ENCODE measurements at regions not wholly inside any gene's neighbourhood (a gene's known extent, or its start where the extent isn't known, plus 50 kb on each side); places are given as distances from the start of the nearest gene placed in this dataset.
"Not testable (repeated sequence)": the region's sequence is repeated elsewhere in the genome, so short reads cannot be mapped to it uniquely, and the experiment has no call there.

DNA sequence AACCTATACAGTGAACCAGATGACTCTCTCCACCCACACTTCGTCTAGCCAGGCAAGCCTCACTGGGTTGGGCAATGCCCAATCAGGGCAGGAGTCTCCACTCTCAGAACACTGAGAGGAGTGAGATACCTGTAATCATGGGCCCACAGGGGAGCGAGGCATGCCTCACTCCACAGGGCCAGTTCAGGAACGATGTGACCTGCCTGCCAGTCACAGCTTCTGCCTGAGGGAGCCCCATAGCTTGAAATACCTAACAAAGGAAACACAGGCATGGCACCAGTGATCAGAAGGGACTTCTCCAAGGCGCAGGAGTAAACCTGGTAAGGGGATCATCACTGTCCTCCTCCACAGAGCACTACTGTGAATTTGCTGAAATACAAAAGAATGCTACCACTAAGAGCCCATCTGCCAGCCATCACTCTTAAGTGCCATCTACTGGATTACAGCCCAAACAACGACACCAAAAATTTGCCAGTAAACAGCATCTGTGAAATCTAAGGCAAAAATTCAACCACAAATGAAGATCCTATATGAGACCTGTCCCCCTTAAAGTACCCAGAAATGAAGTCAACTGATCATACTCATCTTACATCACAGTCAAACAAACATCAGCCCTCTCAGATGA, 689.9 kb upstream of the SEMA6D start:
- no peak for DNase-seq

- DNase-seq, result no peak
Measured at GRCh38 chr15:47035475-47036406, 681.6 kb upstream of the SEMA6D start.

- DNase-seq, result no peak
Measured at GRCh38 chr15:47037003-47037402, 680.3 kb upstream of the SEMA6D start.

- no peak for DNase-seq
Measured at GRCh38 chr15:47039225-47039624, 678.1 kb upstream of the SEMA6D start.

DNA sequence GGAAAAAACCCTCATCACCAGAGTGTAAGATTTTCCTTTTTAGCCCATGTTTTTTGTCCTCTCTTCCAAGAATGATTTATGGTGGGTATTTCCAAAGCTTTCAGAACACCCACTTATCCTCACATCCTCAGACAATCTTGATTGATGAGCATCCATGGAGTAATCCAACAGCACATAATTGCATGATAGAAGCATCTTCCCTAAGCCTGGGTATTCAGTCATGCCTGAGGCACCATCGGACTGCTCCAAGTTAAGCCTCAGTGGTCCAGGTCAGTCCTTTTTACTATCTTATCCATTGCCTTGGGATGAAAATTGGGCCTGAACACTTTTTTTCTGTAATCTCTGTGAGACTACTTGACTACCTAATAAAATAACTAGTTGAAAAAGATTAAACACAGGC, 676.0 kb upstream of the SEMA6D start:
- no peak for DNase-seq

DNA sequence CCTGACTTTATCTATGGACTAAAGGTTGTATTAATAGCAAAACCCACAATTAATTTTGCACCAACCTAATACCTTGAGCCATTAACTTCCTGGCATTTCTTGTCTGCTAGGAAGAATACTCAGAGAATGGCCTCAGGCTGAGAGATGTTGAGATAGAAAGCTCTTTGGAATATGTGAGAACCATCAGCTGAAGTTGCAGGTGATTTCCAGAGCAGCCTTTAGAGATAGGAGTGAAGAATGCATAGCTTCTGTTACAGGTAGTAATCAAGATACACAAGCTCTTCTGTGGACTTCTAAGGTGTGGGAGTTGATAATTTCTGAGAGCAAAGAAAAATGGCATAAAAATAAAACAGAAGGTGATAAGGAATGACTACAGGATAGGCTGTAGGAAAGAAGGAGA, 669.3 kb upstream of the SEMA6D start:
- not testable (repeated sequence) for DNase-seq

DNA sequence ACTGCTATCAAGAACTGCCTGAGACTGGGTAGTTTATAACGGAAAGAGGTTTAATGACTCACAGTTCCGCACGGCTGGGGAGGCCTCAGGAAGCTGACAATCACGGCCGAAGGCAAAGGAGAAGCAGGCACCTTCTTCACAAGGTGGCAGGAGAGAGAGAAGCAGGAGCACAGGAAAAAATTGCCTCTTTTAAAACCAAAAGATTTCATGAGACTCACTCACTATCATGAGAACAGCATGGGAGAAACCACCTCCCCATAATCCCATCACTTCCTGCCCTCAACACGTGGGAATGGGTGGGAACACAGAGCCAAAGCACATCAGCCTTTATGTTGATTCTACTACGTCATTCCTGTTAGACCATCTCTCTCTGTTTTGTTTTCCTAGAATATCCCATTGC, 650.9 kb upstream of the SEMA6D start:
- DNase-seq, result no peak

DNA sequence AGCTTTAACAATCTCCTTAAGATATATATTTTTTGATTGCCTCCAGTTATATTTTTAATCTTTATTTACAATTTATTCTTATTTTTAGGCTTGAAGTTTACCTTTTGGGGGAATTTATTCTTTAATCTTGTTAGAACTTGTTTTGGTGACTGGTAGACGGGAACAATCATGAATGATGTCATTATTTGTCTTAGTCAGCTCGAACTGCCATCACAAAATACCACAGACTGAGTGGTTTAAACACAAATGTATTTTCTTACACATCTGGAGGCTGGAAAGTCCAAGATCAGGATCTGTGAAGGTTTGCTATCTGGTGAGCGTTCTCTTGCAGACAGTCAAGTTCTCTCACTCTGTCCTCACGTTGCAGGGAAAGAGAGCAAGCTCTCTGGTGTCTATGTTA, 639.5 kb upstream of the SEMA6D start:
- not testable (repeated sequence) for DNase-seq

GRCh38 chr15:47095833-47096232, 621.5 kb upstream of the SEMA6D start:
- DNase-seq, result no peak

GRCh38 chr15:47098526-47098925, 618.8 kb upstream of the SEMA6D start:
- not testable (repeated sequence) for DNase-seq

DNA sequence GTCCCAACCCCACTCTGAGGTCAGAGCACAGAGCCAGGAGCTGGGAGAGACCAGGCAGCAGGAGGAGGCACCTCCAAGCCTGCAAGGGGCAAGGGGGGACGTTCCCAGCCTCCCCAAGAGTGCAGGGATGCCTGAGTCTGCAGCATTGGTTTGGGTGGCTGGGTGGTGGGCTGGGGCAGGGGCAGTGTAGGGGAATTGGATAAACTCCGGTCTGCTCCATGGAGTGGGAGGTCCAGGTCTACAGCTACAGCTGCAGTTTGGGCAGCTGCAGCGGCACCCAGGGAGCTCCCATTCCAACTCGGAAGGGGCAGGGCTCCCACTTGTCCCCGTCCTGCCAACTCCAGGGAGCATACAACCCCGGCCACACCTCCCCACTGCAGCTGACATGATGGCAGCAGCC, 617.5 kb upstream of the SEMA6D start:
- DNase-seq, result not testable (repeated sequence)

GRCh38 chr15:47108800-47109199, 608.5 kb upstream of the SEMA6D start:
- DNase-seq, result not testable (repeated sequence)

- no peak for DNase-seq
Measured at GRCh38 chr15:47116698-47117097, 600.6 kb upstream of the SEMA6D start.

DNA sequence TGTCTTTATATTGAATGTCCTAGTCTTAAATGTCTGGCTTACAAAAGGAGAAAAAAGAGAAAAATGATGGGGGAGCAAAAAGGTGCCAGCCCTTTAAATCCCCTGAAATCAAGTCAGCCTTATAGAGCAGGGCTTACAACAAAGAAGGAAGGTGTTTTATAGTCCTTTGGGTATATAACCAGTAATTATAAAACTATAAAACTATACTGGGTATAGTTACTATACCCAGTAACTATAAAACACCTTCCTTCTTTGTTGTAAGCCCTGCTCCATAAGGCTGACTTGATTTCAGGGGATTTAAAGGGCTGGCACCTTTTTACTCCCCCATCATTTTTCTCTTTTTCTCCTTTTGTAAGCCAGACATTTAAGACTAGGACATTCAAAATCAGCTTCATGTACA, 598.0 kb upstream of the SEMA6D start:
- no peak for DNase-seq

DNA sequence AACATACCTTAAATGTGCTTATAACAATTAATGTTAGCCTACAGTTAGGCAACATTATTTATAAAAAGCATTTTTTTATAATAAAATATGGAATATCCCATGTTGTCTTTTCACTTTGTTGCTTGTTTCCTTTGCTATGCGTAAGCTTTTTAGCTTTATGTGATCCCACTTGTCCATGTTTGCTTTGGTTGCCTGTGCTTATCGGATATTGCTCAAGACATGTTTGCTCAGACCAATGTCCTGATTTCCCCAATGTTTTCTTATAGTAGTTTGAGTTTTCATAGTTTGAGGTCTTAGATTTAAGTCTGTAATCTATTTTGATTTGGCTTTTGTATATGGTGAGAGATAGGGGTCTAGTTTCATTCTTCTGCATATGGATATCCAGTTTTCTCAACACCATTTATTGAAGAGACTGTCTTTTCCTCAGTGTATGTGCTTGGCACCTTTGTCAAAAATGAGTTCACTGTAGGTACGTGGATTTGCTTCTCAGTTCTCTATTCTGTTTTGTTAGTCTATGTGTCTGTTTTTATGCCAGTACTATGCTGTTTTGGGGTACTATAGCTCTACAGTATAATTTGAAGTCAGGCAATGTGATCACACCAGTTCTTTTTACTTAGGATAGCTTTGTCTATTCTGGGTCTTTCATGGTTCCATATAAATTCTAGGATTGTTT, 592.7 kb upstream of the SEMA6D start:
- DNase-seq, result no peak

DNA sequence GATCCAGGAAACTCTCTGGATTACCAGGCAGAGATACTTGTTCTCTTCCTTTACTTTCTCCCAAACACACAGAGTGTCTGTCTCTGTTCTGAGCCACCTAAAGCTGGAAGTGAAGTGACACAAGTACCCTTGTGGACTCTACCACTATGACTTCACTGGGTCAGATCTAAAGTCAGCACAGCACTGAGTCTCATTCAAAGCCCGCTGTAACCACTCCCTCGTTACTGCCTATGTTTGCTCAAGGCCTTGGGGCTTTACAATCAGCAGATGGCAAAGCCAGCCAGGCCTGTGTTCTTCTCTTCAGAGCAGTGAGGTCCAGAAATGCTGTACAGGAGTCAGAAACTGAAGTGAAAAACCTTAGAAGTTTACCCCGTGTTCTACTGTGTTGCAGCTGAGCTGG, 588.3 kb upstream of the SEMA6D start:
- no peak for DNase-seq

GRCh38 chr15:47131450-47131849, 585.9 kb upstream of the SEMA6D start:
- DNase-seq, result not testable (repeated sequence)

DNA sequence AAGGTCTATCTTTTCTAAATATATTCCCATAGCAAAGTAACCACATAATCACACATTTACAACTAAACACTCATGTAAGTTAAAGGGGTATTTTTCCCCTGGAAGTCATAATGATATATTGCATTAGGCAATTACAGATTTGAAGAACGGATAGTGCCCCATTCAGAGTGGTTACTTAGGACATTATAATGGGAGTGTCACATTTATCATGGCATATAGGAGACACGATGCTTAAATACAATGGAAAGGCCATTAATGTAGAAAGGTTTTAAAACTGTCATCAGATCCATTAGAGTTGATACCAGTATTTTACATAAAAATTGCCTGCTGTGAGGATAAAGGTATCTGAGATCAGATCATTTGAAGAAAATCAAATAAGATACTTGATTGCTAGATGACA, 582.0 kb upstream of the SEMA6D start:
- no peak for DNase-seq

GRCh38 chr15:47136236-47136635, 581.1 kb upstream of the SEMA6D start:
- DNase-seq, result no peak

GRCh38 chr15:47139965-47140364, 577.3 kb upstream of the SEMA6D start:
- DNase-seq, result no peak

- no peak for DNase-seq
Measured at GRCh38 chr15:47157827-47158226, 559.5 kb upstream of the SEMA6D start.

DNA sequence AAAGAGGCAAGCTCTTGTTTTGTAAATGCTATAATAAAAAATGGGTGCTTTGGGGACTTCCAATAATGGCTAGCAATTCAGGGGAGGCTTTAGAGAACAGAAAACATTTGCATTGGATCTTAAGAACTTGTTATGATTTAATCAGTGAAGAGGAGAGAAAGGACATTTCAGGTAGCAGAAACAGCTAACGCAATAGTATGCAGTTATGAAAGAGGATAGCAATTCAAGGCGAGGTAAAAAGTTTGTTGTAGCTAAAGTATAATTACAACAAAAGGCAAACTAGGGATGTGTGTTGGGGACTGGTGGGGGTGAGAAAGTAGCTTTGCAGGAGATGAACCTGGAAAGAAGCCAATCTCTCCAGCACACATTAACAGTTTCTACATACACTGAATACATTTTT, 558.7 kb upstream of the SEMA6D start:
- no peak for DNase-seq

- no peak for DNase-seq
Measured at GRCh38 chr15:47177177-47177576, 540.1 kb upstream of the SEMA6D start.

DNA sequence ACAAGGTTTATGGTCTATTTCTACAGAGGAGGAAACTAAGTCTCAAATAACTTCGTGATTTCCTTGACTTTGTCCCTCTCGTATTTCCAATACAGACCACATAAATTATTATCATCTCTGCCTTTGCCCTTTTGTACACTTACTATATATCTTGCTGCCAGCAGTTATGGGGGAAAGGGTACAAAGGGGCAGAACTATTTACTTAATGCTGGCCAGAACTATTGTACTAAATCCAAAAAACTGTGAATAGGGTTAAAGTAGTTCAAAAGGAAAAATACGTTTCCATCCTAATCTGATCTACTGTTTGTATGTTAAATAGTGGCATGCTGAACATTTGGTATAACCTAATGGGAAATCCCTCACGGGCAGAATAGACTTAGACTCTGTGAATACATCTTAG, 537.3 kb upstream of the SEMA6D start:
- DNase-seq, result no peak
